H1 (cell line): ENCODE measurements at regions not wholly inside any gene's neighbourhood (a gene's known extent, or its start where the extent isn't known, plus 50 kb on each side); places are given as distances from the start of the nearest gene placed in this dataset.

ENCODE experiments used
- CTCF ChIA-PET: fragments of 300-600 bp; sonication (Branson Sonifier 250); formaldehyde crosslinking; loops from one replicate; lab custom pipeline; 2021; ENCODE audit not compliant: partially characterized antibody; lab: Charles Lee
- POLR2A ChIA-PET: fragments of 300-600 bp; sonication (Branson Sonifier 250); formaldehyde crosslinking; loops from one replicate; lab custom pipeline; 2021; ENCODE audit warnings: inconsistent platforms; ENCODE audit not compliant: partially characterized antibody; lab: Charles Lee
- DNase-seq, 2 experiments: peaks; one replicate each; pipeline versions ENCODE4 v3.0.0 to v3.0.0-alpha.2; 2010 to 2022; ENCODE audit warnings: low spot score in 2 of 2, low read depth in 1 of 2, mixed read lengths in 1 of 2
- FAIRE-seq: peaks from 2 replicates; lab custom pipeline; 2011; peaks lifted over from hg19 to GRCh38; lab: Jason Lieb, UNC
- H2AFZ ChIP-seq: 2 replicates; pipeline ENCODE4 v1.8.1; 2012; ENCODE audit warnings: low read length, inconsistent platforms
- H2AK5ac ChIP-seq: 2 replicates; pipeline ENCODE4 v1.6.1; 2013; ENCODE audit warnings: low read depth, low read length
- H2BK120ac ChIP-seq: replicated peaks from 2 replicates; pipeline ENCODE3; 2013; ENCODE audit warnings: low read depth, low read length, inconsistent platforms
- H2BK12ac ChIP-seq: 2 replicates; pipeline ENCODE4 v1.6.1; 2013; ENCODE audit warnings: low read depth, low read length
- H2BK15ac ChIP-seq: 2 replicates; pipeline ENCODE4 v1.6.1; 2013; ENCODE audit warnings: low read length
- H2BK20ac ChIP-seq: 2 replicates; pipeline ENCODE4 v1.6.1; 2013; ENCODE audit warnings: low read length
- H2BK5ac ChIP-seq: 2 replicates; pipeline ENCODE4 v1.6.1; 2013; ENCODE audit warnings: low read depth, low read length
- H3K14ac ChIP-seq: 2 replicates; pipeline ENCODE4 v1.6.1; 2013; ENCODE audit warnings: inconsistent platforms; ENCODE audit not compliant: insufficient read length
- H3K18ac ChIP-seq: 2 replicates; pipeline ENCODE4 v1.6.1; 2013; ENCODE audit warnings: low read length; ENCODE audit errors: extremely low read depth
- H3K23ac ChIP-seq: 2 replicates; pipeline ENCODE4 v1.6.1; 2013; ENCODE audit warnings: inconsistent platforms; ENCODE audit not compliant: insufficient read length
- H3K23me2 ChIP-seq: 2 replicates; pipeline ENCODE4 v1.6.1; 2013; ENCODE audit warnings: low read depth, low read length
- H3K27ac ChIP-seq: 2 replicates; pipeline ENCODE4 v1.6.1; 2011; ENCODE audit warnings: low read depth, low read length, inconsistent platforms
- H3K27me3 ChIP-seq, 4 experiments: replicated peaks in 1 of 4; 1 replicate in 1 of 4; 2 replicates in 3 of 4; pipeline versions ENCODE4 v1.6.1 to v1.8.1; 2011 to 2013; ENCODE audit warnings: low read length in 3 of 4, mild to moderate bottlenecking in 3 of 4, inconsistent platforms in 2 of 4, mixed read lengths in 2 of 4, moderate library complexity in 1 of 4; ENCODE audit not compliant: control insufficient read depth in 3 of 4, insufficient read depth in 3 of 4; ENCODE audit errors: extremely low read depth in 1 of 4
- H3K36me3 ChIP-seq, 4 experiments: 2 replicates each; pipeline versions ENCODE4 v1.6.1 to v1.8.1; 2011 to 2013; ENCODE audit warnings: mild to moderate bottlenecking in 4 of 4, low read length in 3 of 4, moderate library complexity in 2 of 4, control low read depth in 1 of 4, inconsistent platforms in 1 of 4; ENCODE audit not compliant: insufficient read depth in 4 of 4, control insufficient read depth in 2 of 4
- H3K4ac ChIP-seq: replicated peaks from 2 replicates; pipeline ENCODE3; 2013; ENCODE audit warnings: low read length, low read depth, mixed read lengths, inconsistent platforms; ENCODE audit not compliant: insufficient read length
- H3K4me1 ChIP-seq, 4 experiments: replicated peaks in 1 of 4; 1 replicate in 1 of 4; 2 replicates in 3 of 4; pipeline versions ENCODE4 v1.6.1 to v1.8.1; 2011 to 2013; ENCODE audit warnings: low read length in 3 of 4, inconsistent platforms in 2 of 4, mixed read lengths in 1 of 4; ENCODE audit not compliant: insufficient read depth in 4 of 4, control insufficient read depth in 3 of 4
- H3K4me2 ChIP-seq, 2 experiments: 2 replicates each; pipeline versions ENCODE4 v1.6.1 to v1.8.1; 2011 to 2013; ENCODE audit warnings: low read depth in 2 of 2, low read length in 2 of 2, control low read depth in 1 of 2, inconsistent platforms in 1 of 2, mild to moderate bottlenecking in 1 of 2; ENCODE audit not compliant: insufficient read depth in 1 of 2
- H3K4me3 ChIP-seq, 4 experiments: fragments of 200-600, 300-600 bp in 1 of 4; sonication (generic), shearing (Covaris generic), sonication (Bioruptor Twin) in 1 of 4; 2 replicates each; pipeline versions ENCODE4 v1.5.1 to v1.8.1; 2011 to 2016; ENCODE audit warnings: low read length in 4 of 4, low read depth in 3 of 4, control low read depth in 2 of 4, inconsistent platforms in 2 of 4, mild to moderate bottlenecking in 2 of 4, mixed read lengths in 1 of 4, moderate library complexity in 1 of 4; ENCODE audit not compliant: insufficient read depth in 2 of 4; ENCODE audit errors: extremely low read depth in 1 of 4
- H3K56ac ChIP-seq: replicated peaks from 2 replicates; pipeline ENCODE3; 2013; ENCODE audit warnings: low read depth, mild to moderate bottlenecking, mixed read lengths, low read length, inconsistent platforms; ENCODE audit not compliant: insufficient read length
- H3K79me1 ChIP-seq: 2 replicates; pipeline ENCODE4 v1.6.1; 2013; ENCODE audit warnings: low read depth, low read length, control low read depth
- H3K79me2 ChIP-seq, 2 experiments: 2 replicates each; pipeline versions ENCODE4 v1.6.1 to v1.8.1; 2012 to 2013; ENCODE audit warnings: low read length in 2 of 2, mild to moderate bottlenecking in 2 of 2, inconsistent platforms in 1 of 2; ENCODE audit not compliant: insufficient read depth in 2 of 2, control insufficient read depth in 1 of 2
- H3K9ac ChIP-seq, 4 experiments: replicated peaks in 1 of 4; 1 replicate in 1 of 4; 2 replicates in 3 of 4; pipeline versions ENCODE4 v1.6.1 to v1.8.1; 2011 to 2013; ENCODE audit warnings: low read depth in 3 of 4, low read length in 3 of 4, control low read depth in 2 of 4, mild to moderate bottlenecking in 2 of 4, moderate library complexity in 2 of 4, inconsistent platforms in 1 of 4; ENCODE audit errors: extremely low read depth in 1 of 4
- H3K9me3 ChIP-seq, 2 experiments: 2 replicates each; pipeline versions ENCODE4 v1.6.1 to v1.8.1; 2012 to 2013; ENCODE audit warnings: mild to moderate bottlenecking in 2 of 2, moderate library complexity in 2 of 2, control low read depth in 1 of 2, inconsistent platforms in 1 of 2, low read depth in 1 of 2, low read length in 1 of 2, mixed read lengths in 1 of 2; ENCODE audit not compliant: insufficient read depth in 2 of 2
- H4K20me1 ChIP-seq, 2 experiments: replicated peaks in 1 of 2; 2 replicates each; pipeline versions ENCODE3 to v1.8.1; 2011 to 2013; ENCODE audit warnings: inconsistent platforms in 2 of 2, low read length in 2 of 2, mild to moderate bottlenecking in 1 of 2; ENCODE audit not compliant: insufficient read depth in 2 of 2, control insufficient read depth in 1 of 2
- H4K5ac ChIP-seq: 2 replicates; pipeline ENCODE4 v1.6.1; 2013; ENCODE audit warnings: low read length, low read depth, mixed read lengths, inconsistent platforms; ENCODE audit not compliant: insufficient read length
- H4K8ac ChIP-seq: 2 replicates; pipeline ENCODE4 v1.8.0; 2013; ENCODE audit warnings: mild to moderate bottlenecking, moderate library complexity, low read length, inconsistent platforms; ENCODE audit not compliant: insufficient read depth; ENCODE audit errors: extremely low read depth
- H4K91ac ChIP-seq: replicated peaks from 2 replicates; pipeline ENCODE3; 2013; ENCODE audit warnings: low read length, mixed read lengths, inconsistent platforms; ENCODE audit not compliant: insufficient read length
- CHD2 ChIP-seq: IDR thresholded peaks from 2 replicates; pipeline ENCODE4 v1.6.1; 2012; ENCODE audit warnings: low read length, improper control_type of control experiment
- EP300 ChIP-seq, 2 experiments: IDR thresholded peaks; 1 replicate in 1 of 2; 2 replicates in 1 of 2; pipeline ENCODE4 v1.6.1; 2011 to 2012; ENCODE audit warnings: low read depth in 2 of 2, low read length in 2 of 2, mild to moderate bottlenecking in 2 of 2, borderline replicate concordance in 1 of 2, inconsistent platforms in 1 of 2, moderate library complexity in 1 of 2
- RNF2 ChIP-seq: fragments of 200-900, 300-1000 bp; sonication (generic); IDR thresholded peaks from 2 replicates; pipeline ENCODE4 v1.7.1; 2016; ENCODE audit warnings: borderline replicate concordance, low read depth, mild to moderate bottlenecking, antibody characterized with exemption, low read length; ENCODE audit not compliant: poor library complexity, severe bottlenecking; ENCODE audit errors: missing control alignments
- SP4 ChIP-seq: IDR thresholded peaks from 2 replicates; pipeline ENCODE4 v1.6.1; 2012; ENCODE audit warnings: low read length, inconsistent platforms
- TAF1 ChIP-seq: IDR thresholded peaks from 2 replicates; pipeline ENCODE4 v1.6.1; 2011; ENCODE audit warnings: mild to moderate bottlenecking, low read depth, low read length
- TEAD4 ChIP-seq: IDR thresholded peaks from 2 replicates; pipeline ENCODE4 v1.6.1; 2012; ENCODE audit warnings: low read depth, low read length, inconsistent platforms, mixed read lengths
- WGBS, 2 experiments: shearing (Covaris generic) in 1 of 2; methylation state at CpG; one replicate each; pipeline versions ENCODE4 v1.1.6 to v1.1.7; 2013 to 2015; ENCODE audit warnings: low lambda C conversion rate in 2 of 2, mixed read lengths in 2 of 2, inconsistent platforms in 1 of 2, low coverage in 1 of 2, missing lambda C conversion rate in 1 of 2; ENCODE audit not compliant: insufficient replicate concordance in 2 of 2, insufficient coverage in 1 of 2, insufficient read length in 1 of 2; ENCODE audit errors: extremely low coverage in 1 of 2, missing lambda C conversion rate in 1 of 2; 5-methylcytosine and 5-hydroxymethylcytosine counted together

GRCh38 chr3:135911110-135911509 lies 54.4 kb upstream of the PPP2R3A start:
- Histone ChIP-seq H4K5ac (no peak overlapping the region), H2BK20ac (no peak overlapping the region), H2BK120ac (no peak overlapping the region), H3K36me3 (no peaks in the 10 kb centered on the region), H4K8ac (no peak overlapping the region), H3K23ac (no peak overlapping the region), H3K27ac (no peak overlapping the region), H3K18ac (no peak overlapping the region), H2BK12ac (no peak overlapping the region), H3K4me1 (no peaks in the 10 kb centered on the region; a peak in 1 of 7 replicates), H3K4me3 (no peak overlapping the region), H2BK15ac (no peak overlapping the region), H3K56ac (no peak overlapping the region), H3K9me3 (no peaks in the 10 kb centered on the region), H3K14ac (no peak overlapping the region), H3K4ac (no peak overlapping the region), H3K4me2 (no peak overlapping the region), H2BK5ac (no peak overlapping the region), H2AK5ac (no peak overlapping the region), H2AFZ (no peak overlapping the region), H4K20me1 (no peaks in the 10 kb centered on the region), H4K91ac (no peak overlapping the region), H3K79me1 (no peaks in the 10 kb centered on the region), H3K27me3 (no peaks in the 10 kb centered on the region), H3K23me2 (no peaks in the 10 kb centered on the region), H3K9ac (no peak overlapping the region), H3K79me2 (no peaks in the 10 kb centered on the region)
- TF ChIP-seq SP4 (no peak), RNF2 (no peak), EP300 (IDR thresholded peaks at IDR 0.05; ENCODE audit: borderline replicate concordance in 1 of 2, low read depth in 2 of 2, low read length in 2 of 2) (no peak), TAF1 (no peak), TEAD4 (no peak), CHD2 (no peak)
- DNase-seq (no peak), FAIRE-seq (no peak)
- ChIA-PET CTCF (interaction anchor here (1.5 kb wide), 1 partner anchor 16 kb away, joined by 4 read pairs; no protein-coding TSS in a partner anchor), POLR2A (no interaction called here)
- WGBS, 2 experiments, result 87% methylated on average over 2 of the region's 2 CpGs; no CpG with 5 or more reads in 1 of the 2 experiments
